Small intestine (tissue), 7 donors: ENCODE measurements at regions not wholly inside any gene's neighbourhood (a gene's known extent, or its start where the extent isn't known, plus 50 kb on each side); places are given as distances from the start of the nearest gene placed in this dataset.

Experiments used
- DNase-seq, 2 donors: peaks; one replicate each; pipeline versions ENCODE4 v3.0.0 to v3.0.0-alpha.2; 2013
- FAIRE-seq: peaks from 2 replicates; lab custom pipeline; 2012; peaks lifted over from hg19 to GRCh38; lab: Jason Lieb, UNC
- H3K27ac ChIP-seq, 3 donors: one replicate each; pipeline ENCODE4 v1.5.1; 2013; ENCODE audit warnings: low read length in 2 of 3, mild to moderate bottlenecking in 2 of 3, control low read depth in 1 of 3, inconsistent platforms in 1 of 3, low read depth in 1 of 3, moderate library complexity in 1 of 3
- H3K27me3 ChIP-seq, 3 donors: one replicate each; pipeline ENCODE4 v1.6.1; 2013; ENCODE audit warnings: low read length in 3 of 3, inconsistent platforms in 1 of 3; ENCODE audit not compliant: control insufficient read depth in 3 of 3, insufficient read depth in 3 of 3
- H3K36me3 ChIP-seq, 3 donors: one replicate each; pipeline ENCODE4 v1.6.1; 2013; ENCODE audit warnings: low read length in 3 of 3, inconsistent platforms in 1 of 3, low read depth in 1 of 3, mild to moderate bottlenecking in 1 of 3, moderate library complexity in 1 of 3; ENCODE audit not compliant: control insufficient read depth in 3 of 3, insufficient read depth in 2 of 3
- H3K4me1 ChIP-seq, 3 donors: one replicate each; pipeline ENCODE4 v1.6.1; 2013; ENCODE audit warnings: low read length in 2 of 3, inconsistent platforms in 1 of 3, low read depth in 1 of 3, mild to moderate bottlenecking in 1 of 3, moderate library complexity in 1 of 3; ENCODE audit not compliant: control insufficient read depth in 3 of 3, insufficient read depth in 2 of 3
- H3K4me3 ChIP-seq, 3 donors: one replicate each; pipeline ENCODE4 v1.5.1; 2013; ENCODE audit warnings: low read length in 3 of 3, control low read depth in 1 of 3, inconsistent platforms in 1 of 3, low read depth in 1 of 3, mild to moderate bottlenecking in 1 of 3, moderate library complexity in 1 of 3
- H3K9me3 ChIP-seq, 2 donors: one replicate each; pipeline ENCODE4 v1.6.1; 2013; ENCODE audit warnings: low read depth in 1 of 2, low read length in 1 of 2; ENCODE audit not compliant: control insufficient read depth in 2 of 2, insufficient read depth in 1 of 2
- WGBS, 3 donors: extraction: QIAGEN DNeasy Blood & Tissue Kit; methylation state at CpG; one replicate each; pipeline ENCODE4 v1.1.7; 2013; 5-methylcytosine and 5-hydroxymethylcytosine counted together
- donor health status: healthy with polysubstance abuse.
- donor health status: control.
- donor health status: control.
- donor health status: Bipolar disorder and iron deficiency.
- donor health status: healthy.

DNA sequence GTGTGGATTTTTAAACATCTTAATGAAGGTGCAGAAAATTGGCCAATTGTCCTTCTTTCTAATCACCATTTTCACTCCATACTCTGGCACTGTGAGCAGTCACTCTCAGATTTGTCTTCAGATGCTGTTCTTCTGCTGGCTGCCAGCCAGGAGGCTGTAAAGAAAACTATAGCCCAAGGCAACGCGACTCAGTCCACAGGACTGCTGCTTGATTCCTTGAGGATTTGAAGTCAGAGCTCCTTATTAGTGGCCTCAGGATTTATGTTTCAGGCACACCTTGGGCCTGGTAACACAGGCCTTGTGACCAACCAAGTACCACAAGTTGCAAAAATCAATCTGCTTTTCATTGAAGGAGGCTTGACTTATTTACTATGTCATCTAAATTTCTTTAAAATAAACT is 342.6 kb downstream of the GPM6A start:
- no peak for DNase-seq
- Histone ChIP-seq H3K9me3 (peaks cover 0 to 10% of the 10 kb centered on the region in 2 donors), H3K4me1 (no peaks in the 10 kb centered on the region), H3K27ac (no peak overlapping the region), H3K36me3 (no peaks in the 10 kb centered on the region), H3K27me3 (no peaks in the 10 kb centered on the region), H3K4me3 (no peak overlapping the region)
- 61 to 73% (median 63%) methylated on average over 2 of the region's 2 CpGs for WGBS, 3 donors
- FAIRE-seq = no peak

DNA sequence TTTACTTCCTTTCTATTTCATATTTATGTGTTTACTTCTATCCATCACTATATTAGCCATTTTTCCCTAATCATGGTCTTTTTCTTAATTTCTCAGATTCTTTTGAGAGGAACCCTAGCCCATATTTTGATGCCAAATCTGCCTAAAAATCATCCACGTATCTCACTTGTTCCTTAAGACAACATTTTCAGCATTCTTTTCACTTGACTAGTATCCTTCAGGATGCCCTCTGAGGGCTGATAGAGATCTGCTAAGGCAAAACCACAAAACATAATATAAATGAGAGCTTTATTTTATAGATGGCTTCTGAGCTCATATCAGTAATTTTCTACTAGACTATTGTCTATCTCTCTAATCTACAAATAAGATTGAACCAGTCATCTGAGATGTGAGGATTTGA is 341.9 kb downstream of the GPM6A start:
- DNase-seq = no peak
- Histone ChIP-seq H3K36me3 (no peaks in the 10 kb centered on the region), H3K27ac (no peak overlapping the region), H3K27me3 (no peaks in the 10 kb centered on the region), H3K4me3 (no peak overlapping the region), H3K4me1 (no peaks in the 10 kb centered on the region), H3K9me3 (peaks cover 0 to 10% of the 10 kb centered on the region in 2 donors)
- WGBS, 3 donors = 59 to 70% (median 68%) methylated on average over 1 of the region's 1 CpG
- no peak for FAIRE-seq

DNA sequence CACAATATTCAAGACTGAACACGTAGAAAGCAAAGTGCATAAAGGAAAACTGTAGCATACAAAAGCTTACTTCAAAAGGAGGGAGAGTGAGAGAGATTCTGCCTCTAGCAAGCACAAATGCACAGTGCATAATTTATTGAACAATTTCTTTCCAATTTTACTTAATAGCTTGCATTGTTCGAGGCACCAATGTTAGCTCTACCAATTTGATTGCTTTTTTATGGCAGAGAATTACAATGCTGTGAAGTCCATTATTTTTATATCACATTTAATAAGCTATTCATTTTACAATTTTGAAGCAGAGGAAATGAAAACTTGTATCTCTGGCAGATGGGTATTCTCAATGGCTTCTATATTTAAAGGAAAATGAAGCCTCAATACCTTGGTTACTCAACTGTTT is 331.7 kb downstream of the GPM6A start:
- no peak overlapping the region for H3K4me3 ChIP-seq
- 18 to 36% (median 21%) methylated on average over 2 of the region's 2 CpGs for WGBS, 3 donors

DNA sequence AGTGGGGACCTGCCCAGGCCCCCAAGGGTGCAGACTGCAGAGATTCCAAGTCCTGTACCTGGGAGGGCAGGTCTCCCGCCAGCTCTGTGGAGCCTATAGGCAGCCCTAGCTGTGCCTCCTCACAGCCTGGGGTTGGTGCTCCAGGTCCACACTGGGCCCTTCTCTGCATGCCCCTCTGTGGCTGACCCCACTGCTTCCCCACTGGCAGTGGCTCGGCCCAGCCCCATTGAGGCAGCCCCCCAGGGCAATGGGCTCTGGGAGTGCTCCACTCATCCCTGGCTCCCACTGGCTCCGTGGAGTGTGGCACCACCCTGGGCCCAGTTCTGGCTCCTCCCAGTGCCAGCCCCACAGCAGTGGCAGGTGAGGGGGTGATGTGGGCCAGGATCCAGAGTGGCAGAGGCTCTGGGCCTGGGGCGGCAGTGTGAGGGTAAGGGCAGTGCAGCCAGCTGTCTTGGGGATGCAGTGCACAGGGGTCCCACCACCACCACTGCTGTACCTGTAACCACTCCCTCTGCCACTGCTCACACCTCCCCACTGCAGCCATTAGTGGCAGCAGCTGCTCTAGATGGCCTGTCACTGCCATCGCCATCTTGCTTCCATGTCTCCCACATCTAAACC is 312.2 kb downstream of the GPM6A start:
- DNase-seq = no peak
- H3K36me3 ChIP-seq = no peaks in the 10 kb centered on the region

More for the DNA sequence above, 331.7 kb downstream of the GPM6A start:
- Histone ChIP-seq H3K4me1 (no peaks in the 10 kb centered on the region), H3K9me3 (no peaks in the 10 kb centered on the region), H3K36me3 (no peaks in the 10 kb centered on the region), H3K27me3 (no peaks in the 10 kb centered on the region), H3K27ac (no peak overlapping the region)
- no peak for FAIRE-seq
- no peak for DNase-seq

DNA sequence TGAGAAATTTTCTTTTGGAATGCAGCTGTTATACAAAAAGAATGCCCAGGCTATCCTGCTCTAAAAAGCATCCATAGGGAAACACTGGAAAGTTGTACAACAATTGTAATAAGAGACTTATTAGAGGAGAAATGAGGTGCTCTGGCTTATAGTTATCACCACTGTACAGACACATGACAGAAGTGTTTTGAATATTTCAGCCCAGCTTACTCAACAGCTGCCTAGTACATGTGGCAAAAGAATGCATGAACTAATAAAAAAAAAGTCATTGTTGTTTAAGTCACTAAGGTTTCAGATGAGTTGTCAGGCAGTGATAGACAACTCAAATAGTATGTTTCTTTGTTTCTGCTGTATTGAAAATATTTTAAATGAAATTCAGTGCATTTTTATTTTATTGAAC is 307.7 kb downstream of the GPM6A start:
- Histone ChIP-seq H3K4me1 (no peaks in the 10 kb centered on the region), H3K4me3 (no peak overlapping the region), H3K9me3 (peaks cover 0 to 7% of the 10 kb centered on the region in 2 donors), H3K27me3 (no peaks in the 10 kb centered on the region), H3K27ac (no peak overlapping the region), H3K36me3 (no peaks in the 10 kb centered on the region)
- no peak for DNase-seq
- FAIRE-seq = no peak

More for the DNA sequence above, 312.2 kb downstream of the GPM6A start:
- Histone ChIP-seq H3K27ac (no peak overlapping the region), H3K4me1 (no peaks in the 10 kb centered on the region), H3K27me3 (no peaks in the 10 kb centered on the region), H3K9me3 (peaks cover 0 to 20% of the 10 kb centered on the region in 2 donors), H3K4me3 (no peak overlapping the region)
- WGBS, 3 donors = 87 to 93% (median 91%) methylated on average over 5 of the region's 5 CpGs
- no peak for FAIRE-seq

DNA sequence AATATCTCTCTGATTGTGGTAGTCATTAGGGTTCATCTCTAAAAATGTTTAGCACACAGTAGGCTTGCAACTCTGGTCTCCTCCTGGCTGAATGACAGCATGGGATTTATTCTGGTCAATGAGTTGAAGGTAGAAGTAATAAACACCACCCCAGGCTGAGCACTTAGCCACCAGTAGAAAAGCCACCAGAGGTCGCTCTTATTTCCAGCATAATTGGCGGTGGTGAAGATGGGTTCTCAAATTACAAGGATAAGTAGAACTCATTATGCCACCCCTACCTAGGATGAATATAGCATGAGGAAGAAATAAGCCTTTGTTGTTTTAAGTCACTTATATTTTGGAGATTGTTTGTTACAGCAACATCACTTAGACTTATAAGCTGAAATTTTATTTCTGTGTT is 302.7 kb downstream of the GPM6A start:
- Histone ChIP-seq H3K4me1 (no peaks in the 10 kb centered on the region), H3K27ac (no peak overlapping the region), H3K4me3 (no peak overlapping the region), H3K27me3 (no peaks in the 10 kb centered on the region), H3K9me3 (no peaks in the 10 kb centered on the region), H3K36me3 (no peaks in the 10 kb centered on the region)
- FAIRE-seq (no peak), DNase-seq (no peak)
- 67 to 85% (median 71%) methylated on average over 2 of the region's 2 CpGs for WGBS, 3 donors

DNA sequence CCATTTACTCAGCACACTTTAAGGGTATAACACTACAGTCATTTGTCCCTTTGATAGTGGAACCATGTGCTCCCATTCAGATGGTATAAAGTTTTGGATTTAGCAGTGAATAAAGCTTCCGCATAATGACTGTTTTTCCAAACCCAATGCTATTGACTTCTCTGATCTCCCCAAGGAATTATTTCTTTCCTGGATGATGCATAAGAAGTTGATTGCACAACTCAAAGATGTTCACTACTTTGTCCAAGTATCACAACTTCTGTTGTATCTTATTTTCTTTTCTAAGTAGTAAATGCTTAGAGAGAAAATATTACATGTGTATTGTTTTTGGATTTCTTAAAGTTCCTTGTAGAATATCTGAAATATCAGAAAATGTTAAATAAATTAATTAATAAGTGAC is 300.2 kb downstream of the GPM6A start:
- no peak overlapping the region for H3K27ac ChIP-seq
- H3K27me3 ChIP-seq = no peaks in the 10 kb centered on the region
- no peak overlapping the region for H3K4me3 ChIP-seq
- 93 to 97% (median 97%) methylated on average over 1 of the region's 1 CpG for WGBS, 3 donors
- FAIRE-seq = no peak
- DNase-seq = no peak
- no peaks in the 10 kb centered on the region for H3K36me3 ChIP-seq
- H3K9me3 ChIP-seq = no peaks in the 10 kb centered on the region
- no peaks in the 10 kb centered on the region for H3K4me1 ChIP-seq

DNA sequence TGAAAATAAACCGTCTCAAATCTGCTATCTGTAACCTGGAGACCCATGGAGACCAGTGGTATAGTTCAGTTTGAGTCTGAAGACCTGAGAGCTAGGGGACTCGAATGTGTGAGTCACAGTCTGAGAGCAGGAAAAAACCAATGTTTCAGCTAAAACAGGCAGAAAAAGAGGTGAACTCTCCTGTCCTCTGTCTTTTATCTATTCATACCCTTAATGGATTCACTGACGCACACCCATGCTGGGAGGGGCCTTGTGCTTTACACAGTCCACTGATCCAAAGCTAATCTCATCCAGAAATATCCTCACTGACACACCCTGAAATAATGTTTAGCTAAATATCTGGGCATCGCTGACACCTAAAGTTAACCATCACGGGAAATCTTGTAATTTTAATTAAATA is 297.9 kb downstream of the GPM6A start:
- Histone ChIP-seq H3K27me3 (no peaks in the 10 kb centered on the region), H3K9me3 (no peaks in the 10 kb centered on the region), H3K4me3 (no peak overlapping the region), H3K27ac (no peak overlapping the region), H3K36me3 (no peaks in the 10 kb centered on the region), H3K4me1 (no peaks in the 10 kb centered on the region)
- no peak for DNase-seq
- WGBS, 3 donors = 67 to 81% (median 73%) methylated on average over 5 of the region's 5 CpGs
- no peak for FAIRE-seq

- Histone ChIP-seq H3K9me3 (no peaks in the 10 kb centered on the region), H3K4me1 (no peaks in the 10 kb centered on the region), H3K27me3 (no peaks in the 10 kb centered on the region), H3K36me3 (no peaks in the 10 kb centered on the region), H3K27ac (no peak overlapping the region), H3K4me3 (no peak overlapping the region)
- no peak for FAIRE-seq
- no peak for DNase-seq
- WGBS, 3 donors = 67 to 74% (median 74%) methylated on average over 3 of the region's 3 CpGs
These were observed 281.4 kb downstream of the GPM6A start for GRCh38 chr4:175530655-175531054.
